GM18517 (cell line): ENCODE measurements at regions not wholly inside any gene's neighbourhood (a gene's known extent, or its start where the extent isn't known, plus 50 kb on each side); places are given as distances from the start of the nearest gene placed in this dataset.
"Not testable (repeated sequence)": the region's sequence is repeated elsewhere in the genome, so short reads cannot be mapped to it uniquely, and the experiment has no call there.

Source experiments
- ATAC-seq: cut with Tn5 transposase; IDR thresholded peaks from one replicate; pipeline ENCODE4 v1.9.1; 2021; ENCODE audit warnings: mild to moderate bottlenecking, moderate library complexity; ENCODE audit not compliant: unreplicated experiment

- no peak for ATAC-seq
These were observed 591.7 kb downstream of the ZNF608 start for GRCh38 chr5:124154714-124155113.

- no peak for ATAC-seq
These were observed 592.9 kb downstream of the ZNF608 start for GRCh38 chr5:124153588-124153987.

- no peak for ATAC-seq
These were observed 597.9 kb downstream of the ZNF608 start for GRCh38 chr5:124148574-124148973.

- no peak for ATAC-seq
These were observed 606.4 kb downstream of the ZNF608 start for GRCh38 chr5:124140060-124140459.

- no peak for ATAC-seq
These were observed 607.0 kb downstream of the ZNF608 start for GRCh38 chr5:124139477-124139876.

GRCh38 chr5:124136609-124137008, 609.8 kb downstream of the ZNF608 start:
- no peak for ATAC-seq

GRCh38 chr5:124134941-124135340, 611.5 kb downstream of the ZNF608 start:
- no peak for ATAC-seq

GRCh38 chr5:124133406-124133805, 613.0 kb downstream of the ZNF608 start:
- no peak for ATAC-seq

- ATAC-seq: no peak
These were observed 613.6 kb downstream of the ZNF608 start for GRCh38 chr5:124132843-124133242.

- ATAC-seq: no peak
These were observed 615.0 kb downstream of the ZNF608 start for GRCh38 chr5:124131466-124131865.

- no peak for ATAC-seq
These were observed 615.6 kb downstream of the ZNF608 start for GRCh38 chr5:124130816-124131215.

- no peak for ATAC-seq
These were observed 616.9 kb downstream of the CSNK1G3 start for GRCh38 chr5:124128867-124129266.

- peak; percentile 82 for ATAC-seq
These were observed 614.7 kb downstream of the CSNK1G3 start for GRCh38 chr5:124126504-124127217.

- ATAC-seq: no peak
These were observed 612.8 kb downstream of the CSNK1G3 start for GRCh38 chr5:124124711-124125229.

GRCh38 chr5:124121198-124121597, 609.2 kb downstream of the CSNK1G3 start:
- no peak for ATAC-seq

- ATAC-seq: no peak
These were observed 602.9 kb downstream of the CSNK1G3 start for GRCh38 chr5:124114911-124115310.

- ATAC-seq: no peak
These were observed 599.9 kb downstream of the CSNK1G3 start for GRCh38 chr5:124111886-124112285.

- no peak for ATAC-seq
These were observed 599.0 kb downstream of the CSNK1G3 start for GRCh38 chr5:124110942-124111341.

GRCh38 chr5:124105326-124105725, 593.3 kb downstream of the CSNK1G3 start:
- ATAC-seq: no peak

- ATAC-seq: no peak
These were observed 592.8 kb downstream of the CSNK1G3 start for GRCh38 chr5:124104821-124105220.

- no peak for ATAC-seq
These were observed 592.4 kb downstream of the CSNK1G3 start for GRCh38 chr5:124104344-124104743.

GRCh38 chr5:124103671-124104070, 591.7 kb downstream of the CSNK1G3 start:
- ATAC-seq: no peak

- ATAC-seq: not testable (repeated sequence)
These were observed 591.1 kb downstream of the CSNK1G3 start for GRCh38 chr5:124103056-124103455.
